ENCODE measurements at regions not wholly inside any gene's neighbourhood (a gene's known extent, or its start where the extent isn't known, plus 50 kb on each side); places are given as distances from the start of the nearest gene placed in this dataset.
"Not testable (repeated sequence)": the region's sequence is repeated elsewhere in the genome, so short reads cannot be mapped to it uniquely, and the experiment has no call there.

- Mint-ChIP-seq H3K4me3 (no peak overlapping the region), H3K4me1 (no peaks in the 10 kb centered on the region), H3K27ac (no peak overlapping the region), H3K9me3 (ENCODE audit: low read depth) (no peaks in the 10 kb centered on the region), H3K36me3 (no peaks in the 10 kb centered on the region), H3K27me3 (no peaks in the 10 kb centered on the region)
- CTCF ChIA-PET: no interaction called here
- no peak for DNase-seq
- ATAC-seq: no peak
Measured at GRCh38 chr4:170234800-170235199, 145.0 kb upstream of the AADAT start.

GRCh38 chr4:170231377-170231776 lies 141.6 kb upstream of the AADAT start:
- ATAC-seq (no peak), DNase-seq (no peak)
- Mint-ChIP-seq H3K4me3 (no peak overlapping the region), H3K9me3 (ENCODE audit: low read depth) (no peaks in the 10 kb centered on the region), H3K36me3 (no peaks in the 10 kb centered on the region), H3K27me3 (no peaks in the 10 kb centered on the region), H3K27ac (no peak overlapping the region), H3K4me1 (no peaks in the 10 kb centered on the region)
- CTCF ChIA-PET: no interaction called here

- CTCF ChIA-PET: no interaction called here
- Mint-ChIP-seq H3K9me3 (ENCODE audit: low read depth) (no peaks in the 10 kb centered on the region), H3K4me1 (no peaks in the 10 kb centered on the region), H3K36me3 (no peaks in the 10 kb centered on the region), H3K4me3 (no peak overlapping the region), H3K27ac (no peak overlapping the region), H3K27me3 (no peaks in the 10 kb centered on the region)
- ATAC-seq (no peak), DNase-seq (no peak)
Measured at GRCh38 chr4:170230242-170230641, 140.5 kb upstream of the AADAT start.

GRCh38 chr4:170229006-170229405 lies 139.2 kb upstream of the AADAT start:
- CTCF ChIA-PET: no interaction called here
- no peak overlapping the region for H3K4me3 Mint-ChIP-seq
- no peaks in the 10 kb centered on the region for H3K9me3 Mint-ChIP-seq (ENCODE audit: low read depth)
- no peak overlapping the region for H3K27ac Mint-ChIP-seq
- H3K27me3 Mint-ChIP-seq: no peaks in the 10 kb centered on the region
- H3K36me3 Mint-ChIP-seq: no peaks in the 10 kb centered on the region
- H3K4me1 Mint-ChIP-seq: no peaks in the 10 kb centered on the region
- ATAC-seq: no peak
- DNase-seq: no peak

- no peaks in the 10 kb centered on the region for H3K36me3 Mint-ChIP-seq
- no peak for DNase-seq
- H3K27ac Mint-ChIP-seq: no peak overlapping the region
- no peaks in the 10 kb centered on the region for H3K27me3 Mint-ChIP-seq
- CTCF ChIA-PET: no interaction called here
- H3K4me3 Mint-ChIP-seq: no peak overlapping the region
- H3K9me3 Mint-ChIP-seq (ENCODE audit: low read depth): peaks cover 2% of the 10 kb centered on the region
- H3K4me1 Mint-ChIP-seq: no peaks in the 10 kb centered on the region
- no peak for ATAC-seq
Measured at GRCh38 chr4:170227928-170228327, 138.2 kb upstream of the AADAT start.

- DNase-seq (no peak), ATAC-seq (no peak)
- no peaks in the 10 kb centered on the region for H3K36me3 Mint-ChIP-seq
- H3K4me1 Mint-ChIP-seq: no peaks in the 10 kb centered on the region
- no peak overlapping the region for H3K27ac Mint-ChIP-seq
- no peaks in the 10 kb centered on the region for H3K27me3 Mint-ChIP-seq
- H3K4me3 Mint-ChIP-seq: no peak overlapping the region
- CTCF ChIA-PET: no interaction called here
- H3K9me3 Mint-ChIP-seq (ENCODE audit: low read depth): peaks cover 2% of the 10 kb centered on the region
Measured at GRCh38 chr4:170226288-170226687, 136.5 kb upstream of the AADAT start.

- no peaks in the 10 kb centered on the region for H3K4me1 Mint-ChIP-seq
- no peaks in the 10 kb centered on the region for H3K27me3 Mint-ChIP-seq
- CTCF ChIA-PET: no interaction called here
- no peak for DNase-seq
- peaks cover 7% of the 10 kb centered on the region for H3K9me3 Mint-ChIP-seq (ENCODE audit: low read depth)
- H3K36me3 Mint-ChIP-seq: no peaks in the 10 kb centered on the region
- no peak for ATAC-seq
- no peak overlapping the region for H3K4me3 Mint-ChIP-seq
- no peak overlapping the region for H3K27ac Mint-ChIP-seq
Measured at GRCh38 chr4:170214731-170215130, 125.0 kb upstream of the AADAT start.

- H3K4me3 Mint-ChIP-seq: no peak overlapping the region
- DNase-seq (no peak), ATAC-seq (no peak)
- no peak overlapping the region for H3K27ac Mint-ChIP-seq
- H3K9me3 Mint-ChIP-seq (ENCODE audit: low read depth): peaks cover 7% of the 10 kb centered on the region
- no peaks in the 10 kb centered on the region for H3K27me3 Mint-ChIP-seq
- H3K36me3 Mint-ChIP-seq: no peaks in the 10 kb centered on the region
- CTCF ChIA-PET: interaction anchor here (0.7 kb wide), 1 partner anchor 192 kb away, joined by 3 read pairs; no protein-coding TSS in a partner anchor
- no peaks in the 10 kb centered on the region for H3K4me1 Mint-ChIP-seq
Measured at GRCh38 chr4:170214101-170214500, 124.3 kb upstream of the AADAT start.

GRCh38 chr4:170202721-170203120 lies 113.0 kb upstream of the AADAT start:
- H3K27me3 Mint-ChIP-seq: no peaks in the 10 kb centered on the region
- H3K36me3 Mint-ChIP-seq: no peaks in the 10 kb centered on the region
- DNase-seq (no peak), ATAC-seq (no peak)
- H3K4me3 Mint-ChIP-seq: no peak overlapping the region
- no peaks in the 10 kb centered on the region for H3K4me1 Mint-ChIP-seq
- peaks cover 2% of the 10 kb centered on the region for H3K9me3 Mint-ChIP-seq (ENCODE audit: low read depth)
- H3K27ac Mint-ChIP-seq: no peak overlapping the region
- CTCF ChIA-PET: no interaction called here

GRCh38 chr4:170198747-170199146 lies 109.0 kb upstream of the AADAT start:
- Mint-ChIP-seq H3K27ac (no peak overlapping the region), H3K36me3 (no peaks in the 10 kb centered on the region), H3K27me3 (no peaks in the 10 kb centered on the region), H3K9me3 (ENCODE audit: low read depth) (peaks cover 2% of the 10 kb centered on the region), H3K4me1 (no peaks in the 10 kb centered on the region), H3K4me3 (no peak overlapping the region)
- CTCF ChIA-PET: no interaction called here
- ATAC-seq (no peak), DNase-seq (no peak)

- H3K4me1 Mint-ChIP-seq; H3K36me3 Mint-ChIP-seq; H3K27ac Mint-ChIP-seq; ATAC-seq; H3K9me3 Mint-ChIP-seq (ENCODE audit: low read depth); CTCF ChIA-PET; DNase-seq; H3K27me3 Mint-ChIP-seq; H3K4me3 Mint-ChIP-seq: not testable (repeated sequence)
Measured at GRCh38 chr4:170194794-170195193, 105.0 kb upstream of the AADAT start.

- no peaks in the 10 kb centered on the region for H3K9me3 Mint-ChIP-seq (ENCODE audit: low read depth)
- no peaks in the 10 kb centered on the region for H3K27me3 Mint-ChIP-seq
- H3K4me3 Mint-ChIP-seq: no peak overlapping the region
- CTCF ChIA-PET: no interaction called here
- no peak for ATAC-seq
- H3K4me1 Mint-ChIP-seq: no peaks in the 10 kb centered on the region
- no peak for DNase-seq
- no peak overlapping the region for H3K27ac Mint-ChIP-seq
- H3K36me3 Mint-ChIP-seq: no peaks in the 10 kb centered on the region
Measured at GRCh38 chr4:170193496-170193895, 103.7 kb upstream of the AADAT start.

- Mint-ChIP-seq H3K9me3 (ENCODE audit: low read depth) (no peaks in the 10 kb centered on the region), H3K4me3 (no peak overlapping the region), H3K27me3 (no peaks in the 10 kb centered on the region), H3K27ac (no peak overlapping the region), H3K36me3 (no peaks in the 10 kb centered on the region), H3K4me1 (no peaks in the 10 kb centered on the region)
- ATAC-seq: no peak
- no peak for DNase-seq
- CTCF ChIA-PET: no interaction called here
Measured at GRCh38 chr4:170190265-170190664, 100.5 kb upstream of the AADAT start.

GRCh38 chr4:170170861-170171260 lies 81.1 kb upstream of the AADAT start:
- Mint-ChIP-seq H3K27me3 (no peaks in the 10 kb centered on the region), H3K9me3 (ENCODE audit: low read depth) (no peaks in the 10 kb centered on the region), H3K4me1 (no peaks in the 10 kb centered on the region), H3K27ac (no peak overlapping the region), H3K4me3 (no peak overlapping the region), H3K36me3 (no peaks in the 10 kb centered on the region)
- ATAC-seq (no peak), DNase-seq (no peak)
- CTCF ChIA-PET: no interaction called here

- DNase-seq (no peak), ATAC-seq (no peak)
- CTCF ChIA-PET: no interaction called here
- Mint-ChIP-seq H3K4me3 (no peak overlapping the region), H3K27ac (no peak overlapping the region), H3K36me3 (no peaks in the 10 kb centered on the region), H3K27me3 (no peaks in the 10 kb centered on the region), H3K9me3 (ENCODE audit: low read depth) (no peaks in the 10 kb centered on the region), H3K4me1 (no peaks in the 10 kb centered on the region)
Measured at GRCh38 chr4:170169699-170170098, 79.9 kb upstream of the AADAT start.
